GM21825 (cell line): ENCODE measurements at regions not wholly inside any gene's neighbourhood (a gene's known extent, or its start where the extent isn't known, plus 50 kb on each side); places are given as distances from the start of the nearest gene placed in this dataset.
"Not testable (repeated sequence)": the region's sequence is repeated elsewhere in the genome, so short reads cannot be mapped to it uniquely, and the experiment has no call there.

ENCODE experiments used
- ATAC-seq: cut with Tn5 transposase; IDR thresholded peaks from one replicate; pipeline ENCODE4 v1.9.1; 2021; ENCODE audit warnings: mild to moderate bottlenecking, moderate library complexity; ENCODE audit not compliant: unreplicated experiment

GRCh38 chr14:85165094-85165493 is 364.9 kb upstream of the FLRT2 start:
- ATAC-seq: no peak

- ATAC-seq: no peak
Measured at GRCh38 chr14:85169381-85169780, 360.6 kb upstream of the FLRT2 start.

- no peak for ATAC-seq
Measured at GRCh38 chr14:85172290-85172689, 357.7 kb upstream of the FLRT2 start.

- no peak for ATAC-seq
Measured at GRCh38 chr14:85172889-85173477, 357.0 kb upstream of the FLRT2 start.

GRCh38 chr14:85175556-85175955 is 354.4 kb upstream of the FLRT2 start:
- no peak for ATAC-seq

- ATAC-seq: no peak
Measured at GRCh38 chr14:85178864-85179263, 351.1 kb upstream of the FLRT2 start.

- ATAC-seq: no peak
Measured at GRCh38 chr14:85180876-85181275, 349.1 kb upstream of the FLRT2 start.

GRCh38 chr14:85182282-85182681 is 347.7 kb upstream of the FLRT2 start:
- no peak for ATAC-seq

- ATAC-seq: no peak
Measured at GRCh38 chr14:85186082-85186481, 343.9 kb upstream of the FLRT2 start.

- no peak for ATAC-seq
Measured at GRCh38 chr14:85187521-85187920, 342.4 kb upstream of the FLRT2 start.

- ATAC-seq: no peak
Measured at GRCh38 chr14:85188836-85189235, 341.1 kb upstream of the FLRT2 start.

- ATAC-seq: not testable (repeated sequence)
Measured at GRCh38 chr14:85189253-85189652, 340.7 kb upstream of the FLRT2 start.

GRCh38 chr14:85190251-85190650 is 339.7 kb upstream of the FLRT2 start:
- ATAC-seq: no peak

- ATAC-seq: no peak
Measured at GRCh38 chr14:85191986-85192385, 338.0 kb upstream of the FLRT2 start.

- no peak for ATAC-seq
Measured at GRCh38 chr14:85195872-85196477, 334.0 kb upstream of the FLRT2 start.

- no peak for ATAC-seq
Measured at GRCh38 chr14:85198001-85198400, 331.9 kb upstream of the FLRT2 start.

GRCh38 chr14:85205875-85206274 is 324.1 kb upstream of the FLRT2 start:
- ATAC-seq: no peak

- ATAC-seq: no peak
Measured at GRCh38 chr14:85214471-85214870, 315.5 kb upstream of the FLRT2 start.

GRCh38 chr14:85217412-85217811 is 312.5 kb upstream of the FLRT2 start:
- no peak for ATAC-seq

- ATAC-seq: no peak
Measured at GRCh38 chr14:85218982-85219381, 311.0 kb upstream of the FLRT2 start.

GRCh38 chr14:85221832-85222231 is 308.1 kb upstream of the FLRT2 start:
- no peak for ATAC-seq

- ATAC-seq: no peak
Measured at GRCh38 chr14:85222341-85222740, 307.6 kb upstream of the FLRT2 start.

GRCh38 chr14:85223667-85224066 is 306.3 kb upstream of the FLRT2 start:
- no peak for ATAC-seq
